ENCODE measurements at regions not wholly inside any gene's neighbourhood (a gene's known extent, or its start where the extent isn't known, plus 50 kb on each side); places are given as distances from the start of the nearest gene placed in this dataset.

GRCh38 chr11:13091804-13092203 is 82.7 kb downstream of the RASSF10 start:
- TF ChIP-seq CTCF (IDR thresholded peaks at IDR 0.05) (no peak), POLR2AphosphoS5 (IDR thresholded peaks at IDR 0.05) (no peak), POLR2A (IDR thresholded peaks at IDR 0.05) (no peak)

Data from stomach (tissue), 4 donors.